ENCODE measurements at regions not wholly inside any gene's neighbourhood (a gene's known extent, or its start where the extent isn't known, plus 50 kb on each side); places are given as distances from the start of the nearest gene placed in this dataset.

DNA sequence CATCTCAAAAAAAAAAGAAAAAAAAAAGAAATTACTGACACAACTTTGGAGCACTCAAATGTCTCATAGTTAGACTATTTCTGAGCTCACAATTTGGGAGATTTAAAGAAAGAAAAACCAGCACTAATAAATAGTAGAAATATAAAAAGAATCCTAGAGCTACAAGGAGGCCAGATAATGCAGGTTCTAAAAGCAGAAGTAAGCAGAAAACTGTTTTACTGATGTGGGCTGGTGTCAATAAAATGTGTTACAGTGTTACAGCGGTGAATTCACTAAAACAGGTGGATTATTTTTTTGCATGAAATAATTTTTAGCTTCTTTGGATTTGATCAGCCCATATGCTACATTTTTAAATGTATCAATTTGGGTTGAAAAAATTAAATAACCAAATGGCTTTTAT lies 375.9 kb downstream of the GPM6A start:
- H2AFZ ChIP-seq (ENCODE audit: low read depth, low read length), result no peak overlapping the region
- no peak overlapping the region for H3K4me3 ChIP-seq (ENCODE audit: insufficient read depth, low read depth, low read length)
- no peaks in the 10 kb centered on the region for H3K9me3 Mint-ChIP-seq (ENCODE audit: unreplicated experiment)
- DNase-seq (ENCODE audit: low read depth) (no peak), FAIRE-seq (no peak)
- no peak overlapping the region for H3K27ac ChIP-seq (ENCODE audit: low read depth, low read length)
- no peaks in the 10 kb centered on the region for H3K36me3 Mint-ChIP-seq (ENCODE audit: low read depth, unreplicated experiment)
- H3K27ac Mint-ChIP-seq (ENCODE audit: unreplicated experiment), result no peak overlapping the region
- H3K36me3 ChIP-seq (ENCODE audit: insufficient read depth, low read length), result no peaks in the 10 kb centered on the region
- H3K4me1 Mint-ChIP-seq (ENCODE audit: low read depth, unreplicated experiment), result peaks cover 2% of the 10 kb centered on the region
- H3K79me2 ChIP-seq (ENCODE audit: insufficient read depth, low read length), result no peaks in the 10 kb centered on the region
- no peak overlapping the region for H3K4me2 ChIP-seq (ENCODE audit: low read length)
- H3K27me3 Mint-ChIP-seq (ENCODE audit: low read depth, unreplicated experiment), result no peaks in the 10 kb centered on the region
- no peak overlapping the region for H3K9ac ChIP-seq (ENCODE audit: low read length)
- no peak overlapping the region for H3K4me3 Mint-ChIP-seq (ENCODE audit: unreplicated experiment)
- no peaks in the 10 kb centered on the region for H3K9me3 ChIP-seq (ENCODE audit: insufficient read depth, low read depth, low read length)
- H3K4me1 ChIP-seq (ENCODE audit: insufficient read depth, low read length), result no peaks in the 10 kb centered on the region
- H4K20me1 ChIP-seq (ENCODE audit: insufficient read depth, low read length), result no peaks in the 10 kb centered on the region
- no peaks in the 10 kb centered on the region for H3K27me3 ChIP-seq (ENCODE audit: insufficient read depth, low read length)
- TF ChIP-seq, protein P1, sequence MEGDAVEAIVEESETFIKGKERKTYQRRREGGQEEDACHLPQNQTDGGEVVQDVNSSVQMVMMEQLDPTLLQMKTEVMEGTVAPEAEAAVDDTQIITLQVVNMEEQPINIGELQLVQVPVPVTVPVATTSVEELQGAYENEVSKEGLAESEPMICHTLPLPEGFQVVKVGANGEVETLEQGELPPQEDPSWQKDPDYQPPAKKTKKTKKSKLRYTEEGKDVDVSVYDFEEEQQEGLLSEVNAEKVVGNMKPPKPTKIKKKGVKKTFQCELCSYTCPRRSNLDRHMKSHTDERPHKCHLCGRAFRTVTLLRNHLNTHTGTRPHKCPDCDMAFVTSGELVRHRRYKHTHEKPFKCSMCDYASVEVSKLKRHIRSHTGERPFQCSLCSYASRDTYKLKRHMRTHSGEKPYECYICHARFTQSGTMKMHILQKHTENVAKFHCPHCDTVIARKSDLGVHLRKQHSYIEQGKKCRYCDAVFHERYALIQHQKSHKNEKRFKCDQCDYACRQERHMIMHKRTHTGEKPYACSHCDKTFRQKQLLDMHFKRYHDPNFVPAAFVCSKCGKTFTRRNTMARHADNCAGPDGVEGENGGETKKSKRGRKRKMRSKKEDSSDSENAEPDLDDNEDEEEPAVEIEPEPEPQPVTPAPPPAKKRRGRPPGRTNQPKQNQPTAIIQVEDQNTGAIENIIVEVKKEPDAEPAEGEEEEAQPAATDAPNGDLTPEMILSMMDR (IDR thresholded peaks at IDR 0.05; ENCODE audit: insufficient read depth, low read depth, low read length), result no peak
- no peak for TF ChIP-seq EZH2 (IDR thresholded peaks at IDR 0.05; ENCODE audit: insufficient read depth, low read length)

DNA sequence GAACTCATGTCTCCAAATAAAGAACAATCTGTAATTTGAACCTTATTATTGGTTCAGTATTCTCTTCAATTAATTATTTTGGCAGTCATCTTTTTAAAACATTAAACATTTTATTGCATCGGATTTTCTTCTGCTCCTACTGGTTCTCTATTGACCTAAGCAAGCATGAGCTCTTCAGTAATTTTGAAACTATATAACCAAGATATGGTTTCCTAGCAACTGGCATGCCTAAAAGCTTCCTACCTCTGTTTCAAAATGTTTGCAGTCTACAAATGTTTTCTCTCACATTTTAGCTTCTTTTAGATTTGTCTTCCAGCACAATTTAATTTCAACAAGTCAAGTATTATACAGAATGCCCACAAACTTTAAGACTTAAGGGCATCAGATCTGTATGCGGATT lies 371.3 kb downstream of the GPM6A start:
- Histone ChIP-seq H3K27ac (ENCODE audit: low read depth, low read length) (no peak overlapping the region), H3K79me2 (ENCODE audit: insufficient read depth, low read length) (no peaks in the 10 kb centered on the region), H2AFZ (ENCODE audit: low read depth, low read length) (no peak overlapping the region), H3K4me3 (ENCODE audit: insufficient read depth, low read depth, low read length) (no peak overlapping the region), H4K20me1 (ENCODE audit: insufficient read depth, low read length) (no peaks in the 10 kb centered on the region), H3K9ac (ENCODE audit: low read length) (no peak overlapping the region), H3K4me2 (ENCODE audit: low read length) (no peak overlapping the region), H3K9me3 (ENCODE audit: insufficient read depth, low read depth, low read length) (no peaks in the 10 kb centered on the region), H3K4me1 (ENCODE audit: insufficient read depth, low read length) (no peaks in the 10 kb centered on the region), H3K27me3 (ENCODE audit: insufficient read depth, low read length) (no peaks in the 10 kb centered on the region), H3K36me3 (ENCODE audit: insufficient read depth, low read length) (no peaks in the 10 kb centered on the region)
- DNase-seq (ENCODE audit: low read depth) (no peak), FAIRE-seq (no peak)
- no peaks in the 10 kb centered on the region for H3K9me3 Mint-ChIP-seq (ENCODE audit: unreplicated experiment)
- TF ChIP-seq EZH2 (IDR thresholded peaks at IDR 0.05; ENCODE audit: insufficient read depth, low read length), result no peak
- TF ChIP-seq, protein P1 (IDR thresholded peaks at IDR 0.05; ENCODE audit: insufficient read depth, low read depth, low read length), result no peak
- no peak overlapping the region for H3K27ac Mint-ChIP-seq (ENCODE audit: unreplicated experiment)
- H3K4me1 Mint-ChIP-seq (ENCODE audit: low read depth, unreplicated experiment), result peaks cover 2% of the 10 kb centered on the region
- no peaks in the 10 kb centered on the region for H3K27me3 Mint-ChIP-seq (ENCODE audit: low read depth, unreplicated experiment)
- H3K4me3 Mint-ChIP-seq (ENCODE audit: unreplicated experiment), result no peak overlapping the region
- no peaks in the 10 kb centered on the region for H3K36me3 Mint-ChIP-seq (ENCODE audit: low read depth, unreplicated experiment)

DNA sequence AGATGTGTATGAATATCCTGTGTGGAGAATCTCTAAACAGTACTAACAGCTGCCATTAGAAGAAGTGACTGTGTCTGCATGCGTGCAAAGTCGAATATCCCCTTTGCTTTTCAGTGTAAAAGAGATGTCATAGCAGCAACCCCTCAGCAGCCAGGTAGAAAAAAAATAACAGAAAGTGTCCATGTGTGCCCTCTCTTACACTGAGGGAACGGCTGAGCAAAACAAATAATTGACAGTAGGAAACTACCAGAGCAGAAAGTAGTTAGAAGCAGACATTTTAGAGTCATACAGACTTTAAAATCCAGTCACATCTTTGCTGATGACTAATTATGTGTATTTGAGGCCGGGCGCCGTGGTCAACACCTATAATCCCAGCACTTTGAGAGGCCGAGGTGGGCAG lies 370.8 kb downstream of the GPM6A start:
- no peaks in the 10 kb centered on the region for H3K9me3 ChIP-seq (ENCODE audit: insufficient read depth, low read depth, low read length)
- FAIRE-seq, result no peak
- H3K4me3 ChIP-seq (ENCODE audit: insufficient read depth, low read depth, low read length), result no peak overlapping the region
- no peak overlapping the region for H3K27ac ChIP-seq (ENCODE audit: low read depth, low read length)
- Mint-ChIP-seq H3K27ac (ENCODE audit: unreplicated experiment) (no peak overlapping the region), H3K9me3 (ENCODE audit: unreplicated experiment) (no peaks in the 10 kb centered on the region), H3K27me3 (ENCODE audit: low read depth, unreplicated experiment) (no peaks in the 10 kb centered on the region), H3K4me1 (ENCODE audit: low read depth, unreplicated experiment) (peaks cover 2% of the 10 kb centered on the region), H3K4me3 (ENCODE audit: unreplicated experiment) (no peak overlapping the region), H3K36me3 (ENCODE audit: low read depth, unreplicated experiment) (no peaks in the 10 kb centered on the region)
- TF ChIP-seq EZH2 (IDR thresholded peaks at IDR 0.05; ENCODE audit: insufficient read depth, low read length), result no peak
- TF ChIP-seq, protein P1 (IDR thresholded peaks at IDR 0.05; ENCODE audit: insufficient read depth, low read depth, low read length), result no peak
- H3K9ac ChIP-seq (ENCODE audit: low read length), result no peak overlapping the region
- H3K36me3 ChIP-seq (ENCODE audit: insufficient read depth, low read length), result no peaks in the 10 kb centered on the region
- H2AFZ ChIP-seq (ENCODE audit: low read depth, low read length), result no peak overlapping the region
- no peaks in the 10 kb centered on the region for H4K20me1 ChIP-seq (ENCODE audit: insufficient read depth, low read length)
- no peaks in the 10 kb centered on the region for H3K27me3 ChIP-seq (ENCODE audit: insufficient read depth, low read length)
- H3K4me2 ChIP-seq (ENCODE audit: low read length), result no peak overlapping the region
- H3K4me1 ChIP-seq (ENCODE audit: insufficient read depth, low read length), result no peaks in the 10 kb centered on the region
- no peaks in the 10 kb centered on the region for H3K79me2 ChIP-seq (ENCODE audit: insufficient read depth, low read length)
- no peak for DNase-seq (ENCODE audit: low read depth)
